Stimulated activated CD8-positive, alpha-beta memory T cell treated with anti-CD3 and anti-CD28 coated beads, Interleukin-12 subunit alpha, Interleukin-12 subunit beta, amount 100 ng/mL, for 1 hour (primary cell): ENCODE measurements at regions not wholly inside any gene's neighbourhood (a gene's known extent, or its start where the extent isn't known, plus 50 kb on each side); places are given as distances from the start of the nearest gene placed in this dataset.

ENCODE experiments used
- DNase-seq: peaks from one replicate; pipeline ENCODE4 v3.0.0-alpha.2; 2020; ENCODE audit warnings: low read depth

DNA sequence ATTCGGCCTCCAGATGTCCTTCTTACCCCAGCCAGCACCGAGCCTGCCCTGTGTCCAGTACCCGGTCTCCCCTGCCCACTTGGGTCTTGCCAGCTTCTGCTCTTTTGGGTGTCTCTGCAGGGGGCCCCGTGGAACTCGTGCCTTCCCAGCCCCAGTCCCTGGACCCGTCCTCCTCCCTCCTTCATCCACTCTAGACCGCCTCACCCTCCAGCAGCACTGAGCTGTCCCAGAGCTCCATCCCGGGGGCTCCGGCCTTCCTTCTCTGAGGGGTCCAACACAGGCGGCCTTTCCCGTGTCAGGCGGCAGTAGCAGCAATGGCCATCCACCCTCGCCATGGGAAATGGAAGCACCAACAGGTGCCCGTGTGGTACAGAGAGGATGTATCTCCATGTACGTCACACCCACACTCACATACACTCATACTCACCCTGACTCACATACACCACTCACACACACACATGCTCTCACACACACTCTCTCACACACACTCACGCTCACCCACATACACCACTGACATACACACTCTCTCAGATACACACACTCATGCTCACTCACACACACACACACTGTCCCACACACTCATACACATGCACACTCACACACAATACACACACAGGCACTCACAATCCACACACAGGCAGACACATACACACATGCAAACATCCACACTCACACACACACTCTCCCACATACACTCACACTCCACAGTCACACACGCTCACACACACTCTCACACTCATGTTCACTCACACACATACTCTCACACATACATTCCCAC, 827.5 kb upstream of the SALL3 start:
- no peak for DNase-seq

DNA sequence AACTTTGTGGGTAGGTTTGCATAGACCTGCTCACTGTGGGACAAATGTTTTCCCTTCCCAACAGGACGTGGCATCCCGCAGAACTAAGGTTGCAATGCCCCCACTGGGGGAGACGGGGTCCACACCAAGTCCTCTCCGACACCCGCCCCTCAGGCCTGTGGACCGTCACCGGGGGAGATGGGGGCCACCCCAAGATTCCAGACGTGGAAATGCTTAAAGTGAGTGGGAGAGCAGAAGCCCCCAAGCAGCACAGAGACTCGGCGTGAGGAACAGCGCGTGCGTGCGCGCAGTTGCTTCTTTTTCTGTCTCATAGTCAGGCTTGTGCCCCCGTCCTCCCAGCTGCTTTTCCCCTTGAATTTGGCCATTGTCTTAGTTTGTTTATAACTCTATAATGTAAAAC, 826.3 kb upstream of the SALL3 start:
- no peak for DNase-seq

DNA sequence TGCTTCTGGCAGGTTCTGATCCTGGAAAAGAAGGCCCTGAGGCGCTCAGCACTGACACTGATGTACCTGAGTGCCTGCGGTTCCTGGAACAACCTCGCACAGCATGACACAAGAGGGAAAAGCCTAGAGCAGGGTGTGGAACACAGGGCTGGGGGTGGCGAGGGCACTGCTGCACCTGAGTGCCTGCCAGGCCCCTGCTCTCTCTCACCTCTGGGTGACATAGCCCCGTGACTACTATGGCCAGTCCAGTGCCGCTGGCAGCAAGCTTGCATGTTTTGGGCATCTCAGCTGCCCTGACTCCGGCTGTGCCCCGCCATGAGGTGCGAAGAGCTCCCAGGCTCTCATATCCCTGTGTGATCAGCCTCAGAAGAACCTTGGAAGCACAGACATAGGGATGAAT, 825.2 kb upstream of the SALL3 start:
- DNase-seq = no peak

DNA sequence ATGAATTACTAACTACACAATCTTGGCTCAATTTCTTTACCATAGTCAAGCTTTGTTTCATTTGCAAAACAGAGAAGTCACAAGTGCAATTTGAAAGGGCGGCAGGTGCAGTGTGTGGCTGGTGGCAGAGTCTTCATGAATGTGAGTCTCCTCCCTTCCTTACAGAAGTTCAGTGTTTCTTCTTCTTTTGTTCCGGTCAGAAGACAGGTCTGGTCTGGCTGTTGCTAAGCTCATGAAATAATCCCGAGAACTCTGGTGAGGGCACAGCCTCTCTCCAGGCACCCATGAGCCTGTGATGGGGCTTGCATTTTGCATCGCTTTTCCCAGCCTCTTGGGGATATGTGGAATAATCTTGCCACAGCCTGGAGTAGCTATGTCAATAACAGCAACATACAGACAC, 824.8 kb upstream of the SALL3 start:
- no peak for DNase-seq

DNA sequence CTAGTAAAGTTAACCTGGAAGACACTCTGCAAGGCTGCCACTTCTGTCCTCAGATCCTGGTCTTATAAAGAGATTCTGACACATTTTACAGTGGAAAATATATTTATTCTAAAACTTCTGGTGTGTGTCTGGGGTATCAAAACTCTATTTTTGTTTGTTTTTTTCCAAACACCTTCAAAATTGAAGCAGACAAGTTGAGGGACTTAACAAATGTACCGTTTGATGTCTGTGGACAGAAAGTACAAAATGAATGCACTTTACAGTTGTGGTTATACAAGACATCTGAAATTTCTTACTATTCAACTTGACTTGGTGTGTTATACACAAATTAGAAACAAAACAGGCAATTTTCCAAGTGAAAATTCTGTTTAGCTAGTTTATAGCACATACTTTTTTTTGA, 823.2 kb upstream of the SALL3 start:
- DNase-seq = no peak

DNA sequence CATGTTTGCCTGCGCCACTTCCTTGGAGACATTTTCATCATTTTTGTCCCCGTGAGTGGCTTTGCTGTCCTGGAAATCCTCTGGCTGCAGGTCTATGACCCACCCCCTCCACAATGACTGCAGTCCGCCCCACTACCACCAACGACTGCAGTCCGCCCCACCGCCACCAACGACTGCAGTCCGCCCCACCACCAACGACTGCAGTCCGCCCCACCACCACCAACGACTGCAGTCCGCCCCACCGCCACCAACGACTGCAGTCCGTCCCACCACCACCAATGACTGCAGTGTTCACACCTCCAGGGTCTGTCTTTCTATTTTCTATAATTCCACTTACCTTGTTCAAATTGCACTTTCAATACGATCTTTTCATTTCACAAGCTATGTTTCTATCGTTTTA, 820.7 kb upstream of the SALL3 start:
- no peak for DNase-seq

DNA sequence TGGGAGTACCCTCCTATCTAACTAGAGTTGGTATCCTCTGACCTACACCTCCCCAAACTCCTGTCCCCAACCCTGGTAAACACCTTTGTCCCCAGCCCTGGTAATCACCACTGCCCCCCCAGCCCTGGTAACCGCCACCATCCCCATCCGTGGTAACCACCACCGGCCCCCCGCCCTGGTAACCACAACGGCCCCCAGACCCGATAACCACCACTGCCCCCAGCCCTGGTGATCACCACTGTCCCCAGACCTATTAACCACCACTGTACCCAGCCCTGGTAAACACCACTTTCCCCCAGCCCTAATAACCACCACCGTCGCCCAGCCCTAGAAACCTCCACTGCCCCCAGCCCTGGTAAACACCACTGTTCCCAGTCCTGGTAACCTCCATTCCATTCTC, 820.2 kb upstream of the SALL3 start:
- DNase-seq = no peak

DNA sequence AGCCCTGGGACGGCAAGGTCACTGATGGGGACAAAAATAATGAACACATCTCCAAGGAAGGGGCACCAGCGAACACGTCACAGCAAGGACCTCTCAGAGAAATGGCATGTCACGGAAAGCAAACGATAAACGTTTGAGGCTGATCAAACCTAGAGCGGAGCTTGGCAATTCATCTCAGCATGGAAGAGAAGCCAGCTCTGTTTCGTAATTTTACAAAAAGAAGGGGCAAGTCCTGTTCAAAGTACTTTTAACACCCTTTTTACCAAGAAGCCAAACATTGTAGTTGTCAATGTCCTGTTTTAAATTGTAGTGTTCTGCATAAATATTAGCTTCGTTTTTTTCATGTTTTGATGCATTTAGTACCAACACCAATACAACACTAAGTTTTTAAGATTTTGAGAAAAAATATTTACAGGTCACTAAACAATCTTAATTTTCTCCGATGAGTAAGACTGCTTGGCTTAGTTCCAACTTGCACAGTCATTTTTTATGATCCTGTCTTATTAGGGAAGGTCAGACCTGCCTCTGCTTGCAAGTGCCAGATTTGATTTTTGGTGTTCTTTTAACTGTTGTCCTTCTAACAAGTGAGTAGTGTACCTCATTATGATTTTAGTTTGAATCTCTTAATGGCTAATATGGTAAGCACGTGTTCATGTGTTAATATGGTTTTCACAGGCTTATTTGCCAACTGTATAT, 818.5 kb upstream of the SALL3 start:
- DNase-seq = no peak

DNA sequence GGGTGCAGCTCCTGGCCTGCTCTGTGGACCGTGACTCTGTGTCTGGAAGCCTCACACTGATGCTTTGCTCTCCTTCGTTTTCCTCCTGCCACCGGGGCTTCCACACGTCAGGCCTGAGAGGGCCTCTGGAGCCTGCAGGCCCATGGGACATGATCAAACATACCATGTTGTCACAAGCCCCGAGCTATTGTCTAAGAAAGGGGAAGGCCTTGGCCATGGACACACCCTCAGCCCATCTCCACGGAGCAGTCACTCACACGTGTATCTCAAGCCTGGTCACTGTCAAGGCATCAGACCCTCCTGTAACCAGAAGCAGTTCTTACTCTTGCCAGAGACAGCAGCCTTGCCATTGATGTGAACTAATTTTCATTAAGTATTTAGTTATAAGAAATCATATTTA, 814.1 kb upstream of the SALL3 start:
- no peak for DNase-seq

DNA sequence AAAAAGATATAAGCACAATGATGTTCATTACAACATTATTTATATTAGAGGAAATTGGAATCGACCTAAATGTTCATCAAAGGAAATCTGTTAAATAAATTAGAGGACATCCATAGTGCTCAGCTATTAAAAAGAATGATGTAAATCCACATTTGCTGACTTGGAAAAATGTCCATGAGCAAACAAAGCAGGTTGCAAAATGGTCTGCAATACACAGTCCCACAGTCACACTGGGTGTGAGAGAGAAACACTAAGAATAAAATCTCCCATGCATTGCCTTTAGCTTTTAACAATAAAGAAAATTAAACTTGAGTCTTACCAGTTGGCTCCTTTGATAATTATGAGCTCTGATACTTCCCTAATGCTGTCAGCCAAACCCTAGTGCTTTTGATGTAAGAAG, 811.1 kb upstream of the SALL3 start:
- no peak for DNase-seq

DNA sequence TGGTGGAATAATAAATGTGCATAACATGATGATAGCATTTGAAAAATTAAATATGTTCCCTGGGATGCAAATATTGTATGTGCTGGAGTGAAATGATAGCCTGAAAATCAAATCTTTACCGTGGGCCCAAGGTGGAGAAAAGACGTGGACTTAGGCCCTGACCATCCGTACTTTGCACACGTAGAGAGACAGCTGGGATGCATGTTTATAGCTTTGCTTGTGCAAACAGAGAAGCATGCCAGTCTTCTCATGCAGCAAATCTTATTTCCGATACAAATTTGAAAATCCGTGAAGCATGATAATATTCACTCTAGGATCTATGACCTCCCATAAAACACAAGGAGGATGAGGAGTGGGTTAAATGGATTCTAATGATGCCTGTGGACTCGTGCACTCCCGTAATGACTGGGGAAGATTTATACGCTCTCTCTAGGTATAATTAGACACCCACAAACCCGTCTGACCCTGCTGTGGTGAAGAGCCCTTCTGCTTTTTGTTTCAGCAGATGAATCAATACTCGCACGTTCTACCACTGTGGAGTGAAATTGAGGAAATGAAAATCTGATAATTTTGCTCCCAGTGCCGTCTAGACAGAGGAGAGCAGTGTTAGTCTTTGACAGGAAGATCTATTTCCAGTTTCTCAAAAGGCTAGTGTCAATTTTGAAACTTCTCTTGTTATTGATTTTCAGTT, 810.3 kb upstream of the SALL3 start:
- DNase-seq = no peak

DNA sequence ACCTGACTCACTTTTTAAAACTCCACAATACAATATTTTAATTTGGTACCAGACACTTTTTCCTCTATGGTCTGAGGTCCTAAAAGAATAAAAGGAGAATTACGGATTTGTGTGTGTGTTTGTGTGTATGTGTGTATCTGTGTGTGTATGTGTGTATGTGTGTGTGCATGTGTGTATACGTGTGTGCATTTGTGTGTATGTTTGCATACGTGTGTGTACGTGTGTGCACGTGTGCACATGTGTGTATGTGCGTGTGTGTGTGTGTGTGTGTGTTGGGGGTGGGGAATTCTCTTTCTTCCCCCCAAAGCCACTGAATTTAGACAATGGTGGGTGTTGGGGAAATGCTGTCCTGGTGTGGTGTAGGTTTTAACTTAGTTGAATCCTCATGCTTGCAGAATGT, 807.7 kb upstream of the SALL3 start:
- DNase-seq = no peak

DNA sequence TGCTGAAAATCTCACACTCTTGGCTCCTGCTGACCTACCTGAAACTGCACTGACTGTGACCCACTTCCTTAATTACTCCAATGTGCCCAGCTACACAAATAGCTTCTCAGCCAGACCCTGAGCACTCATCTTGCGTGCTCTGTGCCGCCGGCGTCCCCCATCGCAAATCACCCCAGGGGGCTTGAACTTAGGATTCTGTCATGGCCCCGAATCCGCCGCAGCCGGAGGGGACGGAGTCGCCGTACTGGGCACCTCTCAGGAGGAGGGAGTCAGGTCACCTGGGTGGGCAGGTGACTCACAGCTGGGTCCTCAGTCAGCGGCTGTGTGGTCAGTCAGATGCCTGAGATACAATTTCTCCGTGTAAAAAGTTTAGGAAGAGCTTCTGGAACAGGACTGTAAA, 804.9 kb upstream of the SALL3 start:
- no peak for DNase-seq

DNA sequence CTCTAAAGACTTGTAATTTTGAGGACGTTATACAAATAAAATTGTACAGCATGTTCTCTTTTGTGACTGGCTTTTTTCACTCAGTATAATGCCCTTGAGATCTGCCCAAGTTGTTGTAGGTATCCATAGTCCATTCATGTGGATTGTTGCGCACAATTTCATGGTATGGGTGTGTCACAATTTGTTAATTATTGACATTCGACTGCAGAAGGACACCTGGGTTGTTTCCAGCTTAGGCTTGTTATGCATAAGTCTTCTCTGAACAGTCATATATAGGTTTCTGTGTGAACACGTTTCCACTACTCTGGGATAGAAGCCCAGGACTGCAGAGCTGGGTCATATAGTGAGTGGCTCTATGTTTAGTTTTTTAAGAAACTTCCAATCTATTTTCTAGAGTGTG, 800.8 kb upstream of the SALL3 start:
- DNase-seq = no peak

DNA sequence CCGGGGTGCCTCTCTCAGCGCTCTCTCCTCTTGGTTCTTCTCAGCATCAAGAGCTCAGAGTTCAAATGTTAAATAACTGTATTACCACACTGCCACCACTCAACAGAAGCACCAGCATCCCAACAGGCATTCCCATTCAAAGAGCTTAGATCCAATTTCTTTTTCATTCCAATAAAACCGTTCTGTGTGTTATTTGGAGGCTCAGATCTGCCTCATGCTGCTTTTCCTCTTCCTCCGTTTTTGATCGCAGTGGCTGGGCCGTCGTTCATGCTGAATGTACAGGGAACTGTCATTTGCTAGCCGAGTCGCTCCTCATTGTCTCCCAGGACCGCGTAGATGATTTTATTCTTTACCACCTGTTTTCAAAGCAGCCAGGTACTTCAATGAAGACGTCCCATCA, 798.9 kb upstream of the SALL3 start:
- no peak for DNase-seq

DNA sequence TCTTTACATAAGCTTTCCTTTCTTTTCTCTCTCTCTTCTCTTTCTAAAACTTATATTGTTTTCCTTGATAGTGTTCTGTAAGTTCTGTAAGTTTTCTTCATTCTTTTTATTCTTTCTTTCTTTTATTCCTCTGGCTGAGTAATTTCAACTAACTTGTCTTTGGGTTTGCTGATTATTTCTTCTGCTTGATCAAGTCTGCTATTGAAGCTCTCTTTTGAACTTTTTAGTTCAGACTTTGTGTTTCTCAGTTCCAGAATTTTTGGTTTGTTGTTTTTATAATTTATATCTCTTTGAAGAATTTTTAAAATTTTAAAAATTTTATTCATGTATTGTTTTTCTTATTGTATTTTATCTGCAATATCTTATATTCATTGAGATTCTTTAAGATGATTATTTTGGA, 795.8 kb upstream of the SALL3 start:
- no peak for DNase-seq

DNA sequence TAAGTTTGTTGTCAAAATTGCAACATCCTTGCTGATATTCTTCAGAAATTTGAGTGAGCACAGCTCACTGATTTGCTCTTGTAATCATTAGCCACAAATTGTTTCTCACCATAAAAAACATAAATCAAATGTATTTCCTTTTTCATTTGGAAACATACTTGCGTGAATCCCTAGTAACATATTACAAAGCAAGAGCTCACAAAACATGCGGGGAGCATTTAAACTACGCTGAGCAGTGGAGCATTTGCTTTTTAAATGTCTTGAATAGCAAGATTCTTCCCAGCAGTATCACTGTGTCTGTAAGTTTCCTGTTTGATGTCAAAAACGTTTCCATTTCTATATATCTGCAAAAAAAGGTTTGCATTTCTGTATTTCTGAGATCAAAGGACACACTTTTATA, 788.3 kb upstream of the SALL3 start:
- DNase-seq = no peak

DNA sequence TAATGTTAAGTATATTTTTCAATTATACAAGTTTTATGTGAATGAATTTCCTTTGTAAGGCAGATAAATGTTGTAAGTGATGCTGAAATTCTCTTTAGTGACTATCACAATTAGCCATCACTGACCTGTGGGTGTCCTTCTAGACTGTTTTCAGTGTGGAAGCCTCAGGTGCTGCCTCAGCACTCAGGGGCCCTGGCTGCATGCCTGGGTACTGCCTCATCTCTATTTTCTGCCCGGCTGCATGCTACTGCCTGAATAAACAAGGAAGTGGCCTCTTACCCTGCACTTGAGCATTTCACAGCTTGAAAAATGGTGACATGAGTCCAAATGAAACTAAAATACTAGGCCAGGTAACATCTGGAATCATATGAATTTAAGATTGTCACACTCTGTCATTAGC, 787.6 kb upstream of the SALL3 start:
- DNase-seq = no peak

DNA sequence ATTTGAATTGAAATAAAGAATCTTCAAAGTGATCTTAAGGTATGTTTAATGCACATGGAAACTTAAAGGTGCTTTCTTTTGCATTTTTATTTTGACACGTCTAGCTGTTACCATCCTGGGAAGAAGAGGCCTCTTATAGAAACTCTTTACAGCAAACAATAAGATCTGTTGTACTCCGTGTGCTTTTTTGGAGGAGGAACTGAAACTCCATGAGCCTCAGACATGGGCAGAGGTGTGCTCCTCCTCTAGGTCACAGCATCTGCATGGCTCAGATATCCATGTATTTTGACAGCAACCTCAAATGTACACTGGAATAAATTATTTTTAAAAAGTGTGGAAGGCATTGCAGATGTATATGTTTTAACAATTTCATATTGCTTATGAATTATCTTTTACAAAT, 783.3 kb upstream of the SALL3 start:
- no peak for DNase-seq

DNA sequence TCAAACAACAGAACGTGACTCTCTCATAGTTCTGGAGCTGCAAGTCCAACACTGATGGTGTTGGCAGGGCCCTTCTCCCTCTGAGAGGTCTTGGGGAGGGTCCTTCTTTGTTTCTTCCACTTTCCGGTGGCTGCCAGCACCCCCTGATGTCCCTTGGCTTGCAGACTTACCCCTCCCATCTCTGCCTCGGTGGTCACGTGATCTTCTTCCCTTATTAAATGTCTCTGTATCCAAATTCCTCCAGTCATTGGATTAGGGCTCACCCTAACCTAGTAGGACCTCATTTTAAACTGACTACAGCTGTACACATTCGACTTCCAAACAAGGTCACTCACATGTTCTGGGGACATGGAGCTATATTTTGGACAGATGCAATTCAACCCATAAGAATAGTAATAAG, 780.6 kb upstream of the SALL3 start:
- DNase-seq = no peak

DNA sequence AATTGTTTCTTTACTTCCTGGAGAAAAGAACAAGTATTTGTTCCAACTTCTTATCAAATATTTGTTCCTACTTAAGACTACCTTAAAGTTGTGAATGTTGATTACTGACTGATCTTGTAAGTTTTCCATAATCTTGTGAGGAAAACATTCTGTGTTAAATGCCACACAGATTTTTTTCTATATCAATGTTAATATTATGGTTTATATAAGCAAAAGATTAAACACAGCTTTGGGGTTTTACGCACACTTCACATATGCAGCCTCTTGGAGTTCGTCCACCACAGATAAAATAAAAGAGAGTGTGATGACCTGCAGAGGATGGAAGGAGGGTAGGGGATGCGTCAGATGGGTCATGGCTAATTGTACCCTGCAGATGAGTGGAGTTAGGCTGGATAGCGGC, 780.0 kb upstream of the SALL3 start:
- DNase-seq = no peak

DNA sequence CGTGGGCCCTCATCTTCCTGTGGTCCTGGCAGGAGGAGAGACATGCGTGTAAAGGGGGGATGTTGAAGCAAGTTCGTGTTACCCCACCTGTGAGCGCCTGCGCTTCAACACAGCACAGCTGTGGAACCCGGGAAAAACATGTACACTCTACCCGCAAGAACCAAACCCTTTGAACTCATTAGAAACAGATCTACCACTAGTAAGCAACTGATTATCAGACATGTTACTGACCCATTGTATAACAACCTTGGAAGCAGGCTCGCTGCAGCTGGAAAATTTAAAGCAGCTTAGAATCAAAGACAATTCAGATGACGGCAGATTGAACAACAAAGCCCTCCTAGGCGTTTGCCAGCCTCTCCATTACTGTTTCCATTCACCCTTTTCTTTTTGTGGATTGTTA, 771.7 kb upstream of the SALL3 start:
- no peak for DNase-seq

DNA sequence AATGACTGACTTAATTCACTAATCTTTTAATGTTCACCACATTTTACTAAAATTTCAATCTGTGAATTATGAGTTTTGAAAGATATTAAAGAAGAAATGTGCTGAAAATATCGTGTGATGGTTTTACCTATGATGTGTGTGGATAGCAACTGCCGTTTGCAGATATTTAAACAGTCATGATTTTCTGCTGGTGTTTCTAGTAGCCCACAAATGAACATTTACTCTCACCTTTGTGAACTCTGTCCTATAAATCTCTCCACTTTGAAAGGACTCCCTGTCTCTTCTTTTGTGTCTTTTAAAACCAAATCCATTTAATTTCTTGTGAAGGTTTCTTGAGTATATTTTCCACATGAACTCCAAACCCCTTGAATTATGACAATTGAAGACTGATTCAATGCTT, 771.2 kb upstream of the SALL3 start:
- DNase-seq = no peak
